ENCODE measurements at regions not wholly inside any gene's neighbourhood (a gene's known extent, or its start where the extent isn't known, plus 50 kb on each side); places are given as distances from the start of the nearest gene placed in this dataset.

DNA sequence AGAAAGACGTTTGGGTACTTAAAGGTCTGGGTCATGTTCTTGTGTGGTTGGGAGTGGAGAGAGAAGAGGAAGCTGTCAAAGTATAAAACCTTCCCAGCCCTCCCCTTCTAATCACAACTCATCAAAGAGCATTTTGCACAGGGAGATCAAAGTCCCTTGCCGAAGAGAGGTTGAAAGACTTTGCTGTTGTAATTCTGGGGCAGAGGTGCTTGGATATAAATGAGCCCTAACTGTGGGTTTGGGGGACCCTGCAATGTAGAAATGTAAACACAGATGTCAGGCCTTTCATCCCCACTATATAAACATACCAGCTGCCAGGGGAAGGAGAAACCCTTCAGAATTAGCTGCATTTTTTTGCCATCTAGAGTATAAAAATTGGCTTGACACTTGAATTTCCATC lies 182.1 kb downstream of the ETAA1 start:
- TF ChIP-seq, protein P1, sequence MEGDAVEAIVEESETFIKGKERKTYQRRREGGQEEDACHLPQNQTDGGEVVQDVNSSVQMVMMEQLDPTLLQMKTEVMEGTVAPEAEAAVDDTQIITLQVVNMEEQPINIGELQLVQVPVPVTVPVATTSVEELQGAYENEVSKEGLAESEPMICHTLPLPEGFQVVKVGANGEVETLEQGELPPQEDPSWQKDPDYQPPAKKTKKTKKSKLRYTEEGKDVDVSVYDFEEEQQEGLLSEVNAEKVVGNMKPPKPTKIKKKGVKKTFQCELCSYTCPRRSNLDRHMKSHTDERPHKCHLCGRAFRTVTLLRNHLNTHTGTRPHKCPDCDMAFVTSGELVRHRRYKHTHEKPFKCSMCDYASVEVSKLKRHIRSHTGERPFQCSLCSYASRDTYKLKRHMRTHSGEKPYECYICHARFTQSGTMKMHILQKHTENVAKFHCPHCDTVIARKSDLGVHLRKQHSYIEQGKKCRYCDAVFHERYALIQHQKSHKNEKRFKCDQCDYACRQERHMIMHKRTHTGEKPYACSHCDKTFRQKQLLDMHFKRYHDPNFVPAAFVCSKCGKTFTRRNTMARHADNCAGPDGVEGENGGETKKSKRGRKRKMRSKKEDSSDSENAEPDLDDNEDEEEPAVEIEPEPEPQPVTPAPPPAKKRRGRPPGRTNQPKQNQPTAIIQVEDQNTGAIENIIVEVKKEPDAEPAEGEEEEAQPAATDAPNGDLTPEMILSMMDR (IDR thresholded peaks at IDR 0.05) = no peak
- no peak for TF ChIP-seq USF2 (IDR thresholded peaks at IDR 0.05)
- TF ChIP-seq SMC3 (IDR thresholded peaks at IDR 0.05) = no peak
